HG02610 (cell line): ENCODE measurements at regions not wholly inside any gene's neighbourhood (a gene's known extent, or its start where the extent isn't known, plus 50 kb on each side); places are given as distances from the start of the nearest gene placed in this dataset.
"Not testable (repeated sequence)": the region's sequence is repeated elsewhere in the genome, so short reads cannot be mapped to it uniquely, and the experiment has no call there.

Source experiments
- ATAC-seq: cut with Tn5 transposase; IDR thresholded peaks from one replicate; pipeline ENCODE4 v1.9.1; 2021; ENCODE audit warnings: mild to moderate bottlenecking, moderate library complexity; ENCODE audit not compliant: unreplicated experiment

- no peak for ATAC-seq
Measured at GRCh38 chr10:52967806-52968795, 195.5 kb upstream of the MBL2 start.

- no peak for ATAC-seq
Measured at GRCh38 chr10:52966904-52967303, 194.3 kb upstream of the MBL2 start.

GRCh38 chr10:52965938-52966401 lies 193.4 kb upstream of the MBL2 start:
- ATAC-seq = peak; percentile 99

GRCh38 chr10:52965509-52965908 lies 192.9 kb upstream of the MBL2 start:
- ATAC-seq = peak; percentile 0

GRCh38 chr10:52961323-52961722 lies 188.7 kb upstream of the MBL2 start:
- ATAC-seq = no peak

- ATAC-seq = no peak
Measured at GRCh38 chr10:52959810-52960209, 187.2 kb upstream of the MBL2 start.

GRCh38 chr10:52956861-52957260 lies 184.3 kb upstream of the MBL2 start:
- ATAC-seq = no peak

- ATAC-seq = no peak
Measured at GRCh38 chr10:52956461-52956860, 183.9 kb upstream of the MBL2 start.

GRCh38 chr10:52955337-52955736 lies 182.8 kb upstream of the MBL2 start:
- no peak for ATAC-seq

GRCh38 chr10:52954407-52954806 lies 181.8 kb upstream of the MBL2 start:
- ATAC-seq = no peak

GRCh38 chr10:52952391-52953055 lies 179.9 kb upstream of the MBL2 start:
- ATAC-seq = no peak

GRCh38 chr10:52951824-52952223 lies 179.2 kb upstream of the MBL2 start:
- ATAC-seq = peak; percentile 92

- no peak for ATAC-seq
Measured at GRCh38 chr10:52950578-52950977, 178.0 kb upstream of the MBL2 start.

GRCh38 chr10:52949899-52950298 lies 177.3 kb upstream of the MBL2 start:
- no peak for ATAC-seq

GRCh38 chr10:52946486-52946885 lies 173.9 kb upstream of the MBL2 start:
- ATAC-seq = no peak

- not testable (repeated sequence) for ATAC-seq
Measured at GRCh38 chr10:52945521-52945920, 172.9 kb upstream of the MBL2 start.

- ATAC-seq = no peak
Measured at GRCh38 chr10:52940921-52941320, 168.3 kb upstream of the MBL2 start.

- ATAC-seq = no peak
Measured at GRCh38 chr10:52939894-52940293, 167.3 kb upstream of the MBL2 start.

GRCh38 chr10:52933748-52934147 lies 161.2 kb upstream of the MBL2 start:
- no peak for ATAC-seq

- no peak for ATAC-seq
Measured at GRCh38 chr10:52927678-52928077, 155.1 kb upstream of the MBL2 start.

- no peak for ATAC-seq
Measured at GRCh38 chr10:52923520-52923919, 150.9 kb upstream of the MBL2 start.
